Activated CD4-positive, alpha-beta T cell treated with anti-CD3 and anti-CD28 coated beads, Interleukin-2, amount 50 U/mL, for 48 hours (primary cell): ENCODE measurements at regions not wholly inside any gene's neighbourhood (a gene's known extent, or its start where the extent isn't known, plus 50 kb on each side); places are given as distances from the start of the nearest gene placed in this dataset.

Experiments used
- DNase-seq, 2 experiments: peaks; one replicate each; pipeline ENCODE4 v3.0.0-alpha.2; 2020

DNA sequence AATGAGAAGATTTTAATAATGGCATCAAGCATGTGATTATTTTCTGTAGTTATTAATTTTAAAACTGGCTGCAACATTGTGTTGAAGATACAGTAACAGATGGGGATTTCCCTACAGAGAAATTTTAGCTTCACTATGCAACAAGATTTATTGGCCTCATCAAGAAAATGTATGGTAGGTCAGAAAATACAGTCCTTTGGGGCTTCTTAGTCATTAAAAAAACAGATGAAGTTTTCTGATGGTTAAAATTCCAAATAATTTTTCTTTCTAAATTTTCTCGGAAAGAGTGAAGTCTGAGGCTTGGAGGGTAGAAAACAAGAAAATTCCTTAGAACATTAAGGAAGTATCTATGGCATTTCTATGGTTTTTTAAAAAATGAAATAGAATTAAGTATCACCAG is 1790.8 kb upstream of the PCDH20 start:
- DNase-seq = no peak

DNA sequence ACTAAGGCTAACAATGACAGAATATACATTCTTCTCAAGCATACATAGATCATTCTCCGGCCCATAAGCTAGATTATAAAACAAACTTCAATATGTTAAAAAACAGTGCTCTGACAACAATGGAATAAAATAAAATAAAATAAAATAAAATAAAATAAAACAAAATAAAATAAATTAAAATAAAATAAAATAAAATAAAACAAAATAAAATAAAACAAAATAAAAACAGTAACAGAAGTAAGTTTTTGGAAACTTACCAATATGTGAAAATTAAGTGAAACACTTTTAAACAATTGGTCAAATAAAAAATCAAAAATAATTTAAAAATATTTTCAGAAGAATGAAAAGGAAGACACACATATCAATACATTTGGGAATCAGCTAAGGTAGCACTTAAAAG is 1785.8 kb upstream of the PCDH20 start:
- DNase-seq = no peak

DNA sequence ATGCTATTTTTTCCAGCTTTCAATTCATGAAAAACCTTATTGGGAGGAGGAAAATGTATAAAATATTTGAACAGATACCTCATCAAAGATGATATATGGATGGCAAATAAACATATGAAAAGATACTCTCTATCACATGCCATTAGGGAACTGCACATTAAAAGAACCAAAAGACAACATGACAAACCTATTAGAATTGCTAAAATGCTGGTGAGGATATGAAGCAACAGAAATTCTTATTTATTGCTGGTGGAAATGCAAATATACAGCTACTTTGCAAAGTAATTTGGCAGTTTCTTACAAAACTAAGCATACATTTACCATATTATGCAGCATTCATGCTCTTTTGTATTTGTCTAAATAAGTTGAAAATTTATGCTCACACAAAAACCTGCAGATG is 1783.9 kb upstream of the PCDH20 start:
- DNase-seq = no peak

DNA sequence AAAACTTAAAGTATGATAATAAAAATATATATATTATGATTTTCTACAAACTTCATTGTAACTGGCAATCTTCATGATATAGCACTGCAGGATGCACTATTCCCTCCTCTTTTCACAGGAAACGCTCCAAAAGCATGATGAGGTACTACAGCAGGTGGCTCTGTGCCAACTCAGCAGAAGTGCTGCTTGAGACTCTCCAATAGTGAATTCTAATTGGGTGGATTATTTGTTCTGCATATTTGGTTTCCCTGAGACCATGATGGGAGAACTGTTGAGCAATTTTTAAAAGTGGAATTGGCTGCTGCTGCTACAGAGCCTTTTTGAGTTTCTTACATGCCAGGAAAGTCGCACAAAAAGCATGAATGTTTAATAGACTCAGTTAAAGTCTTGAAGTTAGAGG is 1782.4 kb upstream of the PCDH20 start:
- no peak for DNase-seq

DNA sequence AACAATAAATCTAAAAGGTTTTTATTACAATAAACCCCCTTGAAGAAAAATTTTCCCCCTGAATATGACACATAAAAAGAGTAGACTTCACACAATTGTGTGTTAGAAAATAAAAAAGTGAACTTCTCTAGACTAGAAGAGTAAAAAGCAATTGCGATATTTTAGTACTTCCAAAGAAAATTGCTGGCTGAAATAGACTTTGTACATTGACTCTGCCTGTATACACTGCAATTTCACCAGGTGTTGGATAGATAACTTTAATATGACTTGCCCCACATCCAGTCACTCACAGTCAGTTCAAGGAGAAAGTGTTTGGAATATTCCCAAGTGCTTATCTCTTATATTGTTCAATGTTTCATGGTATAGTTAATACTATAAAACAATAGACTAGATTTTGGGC is 1780.1 kb upstream of the PCDH20 start:
- DNase-seq = no peak

DNA sequence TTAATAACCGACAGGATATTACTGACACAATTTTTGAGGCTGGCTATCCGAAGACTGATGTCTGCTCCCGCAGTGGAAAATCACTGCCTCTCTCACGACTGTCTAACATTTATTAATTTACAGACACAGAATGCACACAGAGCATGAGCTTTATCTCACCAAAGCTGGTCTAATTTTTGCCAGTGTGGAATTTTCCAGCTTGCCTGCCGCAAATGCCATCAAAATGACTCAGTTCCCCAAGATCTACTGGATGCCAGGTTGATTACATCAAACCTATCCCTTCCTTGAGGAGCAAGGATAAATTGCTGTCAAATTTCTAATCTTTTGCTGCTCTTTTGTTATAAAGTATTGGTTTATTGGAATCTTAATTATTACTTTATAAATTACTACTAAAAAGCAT is 1775.1 kb upstream of the PCDH20 start:
- no peak for DNase-seq

DNA sequence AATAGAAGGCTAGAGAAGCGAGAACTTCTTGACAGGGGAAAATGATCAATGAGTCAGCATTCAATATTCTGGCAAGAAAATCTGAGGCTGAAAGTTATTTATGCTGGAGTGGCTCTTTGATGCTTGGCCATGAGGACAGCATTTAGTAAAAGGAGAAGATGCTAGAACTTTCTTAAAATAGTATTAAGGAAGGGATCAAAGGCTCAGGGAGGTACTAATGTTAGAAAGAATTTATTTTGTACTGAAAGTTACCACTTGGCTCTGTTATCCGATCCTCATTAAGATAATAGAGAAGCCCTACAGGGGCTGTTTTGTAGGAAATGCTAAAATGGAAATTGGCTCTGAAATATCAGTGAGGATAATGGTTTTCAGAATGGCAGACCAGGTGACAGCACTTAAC is 1774.6 kb upstream of the PCDH20 start:
- no peak for DNase-seq

DNA sequence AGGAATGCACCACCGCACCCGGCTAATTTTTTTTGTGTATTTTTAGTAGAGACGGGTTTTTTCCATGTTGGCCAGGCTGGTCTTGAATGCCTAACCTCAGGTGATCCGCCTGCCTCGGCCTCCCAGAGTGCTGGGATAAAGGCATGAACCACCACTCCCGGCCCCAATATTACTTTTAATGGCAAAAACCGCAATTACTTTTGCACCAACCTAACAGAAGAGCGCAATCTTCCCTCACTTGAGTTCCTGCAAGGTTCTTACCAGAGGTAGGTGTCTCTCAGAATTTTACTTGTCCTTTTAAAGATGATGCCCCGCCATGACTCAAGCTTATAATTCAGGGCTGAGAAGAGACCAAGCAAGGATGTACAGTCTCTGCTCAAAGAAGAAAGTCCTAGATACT is 1774.1 kb upstream of the PCDH20 start:
- DNase-seq = no peak

DNA sequence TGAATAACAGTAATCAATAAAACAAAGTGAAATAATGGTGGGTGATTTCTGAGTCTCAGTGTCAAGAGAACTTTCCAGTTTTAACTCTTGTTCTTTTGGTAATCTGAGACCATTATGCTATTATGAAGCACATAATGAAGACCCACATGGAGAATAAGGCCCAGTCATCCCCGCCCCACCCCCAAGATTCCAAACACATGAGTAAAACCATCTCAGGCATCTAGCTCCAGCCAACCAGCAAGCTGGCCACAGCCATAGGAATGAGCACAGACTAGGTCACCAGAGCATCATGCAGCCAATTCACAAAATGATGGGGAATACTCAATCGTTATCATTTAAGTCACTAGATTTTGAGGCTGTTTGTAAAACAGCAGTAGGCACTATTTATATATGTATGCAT is 1769.0 kb upstream of the PCDH20 start:
- DNase-seq = no peak

DNA sequence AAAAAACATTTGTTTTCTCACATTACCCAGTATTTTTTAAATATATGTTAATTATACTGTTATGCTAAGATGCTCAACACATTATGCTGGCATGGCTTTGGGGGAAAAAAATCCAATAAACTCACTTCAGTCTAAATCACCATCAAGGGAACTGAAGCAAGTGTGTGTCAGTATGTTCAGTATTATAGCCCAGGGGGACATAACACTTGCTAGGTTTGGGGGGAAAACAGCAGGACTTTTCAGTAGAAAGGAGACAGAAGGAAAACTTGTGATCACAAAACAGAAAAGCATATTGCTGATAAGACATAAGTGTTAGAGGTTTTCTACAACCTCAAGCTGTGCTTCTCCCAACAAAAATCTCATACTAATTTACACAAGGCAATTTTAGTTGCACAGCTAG is 1759.9 kb upstream of the PCDH20 start:
- no peak for DNase-seq

DNA sequence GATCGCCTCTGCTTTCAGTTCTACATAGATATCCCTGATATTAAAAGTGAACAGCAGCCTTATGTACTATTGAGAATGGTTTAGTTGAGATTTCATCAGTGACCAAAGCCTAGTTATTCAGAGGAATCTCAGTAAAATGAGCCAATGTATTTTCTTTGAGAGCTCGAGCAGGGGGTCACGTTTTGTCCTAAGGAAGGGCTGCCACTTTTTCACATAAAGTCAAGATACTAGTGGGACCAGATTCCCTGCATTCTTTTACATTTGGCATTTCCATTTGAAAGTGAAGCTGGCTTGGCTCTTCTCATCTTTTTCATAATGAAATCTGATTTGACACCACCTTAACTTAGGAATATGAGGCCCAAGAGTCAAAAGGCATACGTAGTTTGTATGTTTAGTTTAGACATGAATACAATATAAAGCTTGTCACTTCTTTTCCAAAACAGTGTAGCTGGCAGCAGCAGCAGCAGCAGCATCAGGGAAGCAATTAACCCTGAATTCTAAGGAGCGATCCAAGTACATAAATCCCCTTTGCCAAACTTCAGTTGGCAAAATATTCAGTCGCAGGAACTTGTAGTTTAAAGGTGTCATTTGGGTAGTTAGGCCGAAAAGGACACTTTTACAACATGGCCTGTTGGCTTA is 1752.2 kb upstream of the PCDH20 start:
- DNase-seq = no peak

DNA sequence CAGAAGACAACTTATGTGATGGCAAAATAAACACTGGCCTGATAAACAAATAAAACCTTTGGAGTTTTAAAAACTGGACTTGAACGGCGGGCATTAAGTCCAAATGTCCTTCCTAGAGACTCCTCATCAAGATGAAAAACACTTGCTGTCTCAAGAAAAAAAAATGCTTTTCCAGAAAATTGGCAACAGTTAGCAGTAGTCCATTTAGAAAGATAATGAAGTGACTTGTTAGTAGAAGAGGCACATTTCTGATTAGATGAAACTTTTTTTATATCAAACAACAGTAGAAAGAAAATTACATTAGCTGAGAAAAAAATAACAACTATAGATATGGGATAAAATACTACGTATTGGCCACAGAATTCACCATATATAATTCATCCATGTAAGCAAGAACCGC is 1750.7 kb upstream of the PCDH20 start:
- DNase-seq = no peak

DNA sequence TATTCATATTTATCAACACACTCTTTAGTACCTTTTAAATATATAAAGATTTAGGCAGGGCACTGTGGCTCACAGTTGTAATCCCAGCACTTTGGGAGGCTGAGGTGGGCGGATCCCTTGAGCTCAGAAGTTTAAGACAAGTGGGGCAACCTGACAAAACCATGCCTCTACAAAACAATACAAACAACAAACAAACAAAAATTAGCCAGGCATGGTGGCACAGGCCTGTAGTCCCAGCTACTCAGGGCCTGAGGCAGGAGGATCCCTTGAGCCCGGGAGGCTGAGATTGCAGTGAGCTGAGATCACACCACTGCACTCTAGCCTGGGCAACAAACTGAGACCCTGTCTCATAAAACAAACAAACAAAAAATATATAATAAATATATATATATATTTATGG is 1748.3 kb upstream of the PCDH20 start:
- DNase-seq = no peak

DNA sequence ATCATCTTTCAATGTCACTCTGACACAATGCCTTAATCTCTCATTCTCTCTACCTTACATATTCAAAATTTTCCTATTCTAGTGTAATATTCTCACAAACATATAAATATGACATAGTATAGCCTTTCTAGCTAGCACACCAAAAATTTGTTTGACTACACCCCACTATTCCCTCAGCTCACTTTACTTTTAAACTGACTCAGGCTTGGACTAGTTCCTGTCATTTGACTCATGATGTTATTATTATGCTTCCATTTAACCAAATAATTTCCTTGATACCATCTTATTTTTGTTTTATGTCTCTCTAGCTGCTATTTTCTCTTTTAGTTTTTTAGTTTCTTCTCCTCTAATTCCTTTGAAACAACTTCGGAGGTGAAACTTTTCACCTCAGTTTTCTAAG is 1745.6 kb upstream of the PCDH20 start:
- DNase-seq = no peak

DNA sequence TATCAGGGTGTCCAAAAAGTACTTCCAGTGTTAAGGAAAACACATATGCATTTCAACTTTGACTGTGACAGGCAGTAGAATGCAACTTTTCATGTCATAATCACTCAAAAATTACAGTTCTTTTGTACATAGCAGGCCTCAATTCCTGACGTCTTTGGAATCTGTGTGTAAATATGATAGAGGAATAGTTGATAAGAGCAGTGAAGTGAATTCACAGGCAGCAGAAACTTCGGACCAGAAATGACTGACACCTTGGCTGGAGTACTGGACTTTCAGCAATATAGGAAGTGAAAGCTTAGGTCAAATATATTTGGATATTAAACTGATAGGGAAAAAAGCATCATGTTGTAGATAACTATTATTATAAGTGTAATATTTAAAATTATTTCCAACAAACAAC is 1741.2 kb upstream of the PCDH20 start:
- DNase-seq = no peak

DNA sequence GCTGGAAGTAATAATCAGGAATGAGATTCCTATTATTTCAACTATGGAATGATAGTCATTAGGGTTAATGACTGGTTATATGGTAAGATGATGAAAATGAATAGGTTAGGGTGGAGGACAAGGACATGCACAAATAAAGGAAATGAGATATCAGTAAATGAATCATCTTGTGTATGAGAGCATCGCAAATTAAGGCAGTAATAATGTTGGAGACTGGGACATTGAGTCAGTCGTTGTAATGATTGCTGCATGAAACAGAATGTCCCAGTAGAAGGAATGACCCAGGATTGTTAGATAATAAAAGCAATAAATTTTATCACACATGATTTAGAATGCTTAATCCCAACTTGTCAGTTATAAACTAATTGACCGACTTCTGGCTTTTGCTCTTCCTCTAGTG is 1733.7 kb upstream of the PCDH20 start:
- no peak for DNase-seq

DNA sequence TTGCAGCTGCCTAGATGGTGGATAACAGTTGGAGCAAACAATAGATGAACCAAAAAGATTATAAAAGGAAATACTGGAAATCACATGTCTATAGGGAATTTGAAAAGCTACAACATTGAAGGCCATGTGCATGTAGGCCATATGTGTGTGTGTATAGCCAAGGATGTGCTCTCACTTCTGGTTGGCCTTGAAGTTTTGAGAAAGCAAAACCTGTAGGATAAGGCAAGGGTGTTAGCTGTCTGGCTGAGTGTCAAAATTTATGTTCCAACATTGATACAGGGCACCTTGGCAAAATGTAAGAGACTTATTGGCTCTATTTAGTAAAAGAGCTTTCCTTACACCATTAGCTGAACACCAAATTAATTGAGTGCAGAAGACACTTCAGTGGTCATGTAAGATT is 1723.6 kb upstream of the PCDH20 start:
- no peak for DNase-seq

DNA sequence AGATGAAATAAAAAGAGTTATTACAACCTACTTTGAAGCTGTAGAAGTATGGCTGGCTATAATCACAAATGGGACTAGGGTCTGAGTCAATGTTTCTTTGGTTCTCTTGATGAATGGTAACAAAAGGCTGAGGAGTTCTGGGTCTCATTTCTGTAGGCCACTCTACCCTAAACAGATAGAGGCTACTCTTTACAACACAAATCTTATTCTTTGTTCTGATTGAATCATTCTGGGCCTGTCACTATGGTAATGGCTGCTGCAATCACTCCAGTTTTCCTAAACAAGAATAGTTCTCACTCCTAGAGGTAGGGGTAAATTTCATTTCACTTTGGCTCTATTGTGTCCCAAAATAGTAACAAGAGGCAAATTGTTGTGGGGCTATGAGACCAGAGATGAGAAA is 1714.3 kb upstream of the PCDH20 start:
- no peak for DNase-seq

DNA sequence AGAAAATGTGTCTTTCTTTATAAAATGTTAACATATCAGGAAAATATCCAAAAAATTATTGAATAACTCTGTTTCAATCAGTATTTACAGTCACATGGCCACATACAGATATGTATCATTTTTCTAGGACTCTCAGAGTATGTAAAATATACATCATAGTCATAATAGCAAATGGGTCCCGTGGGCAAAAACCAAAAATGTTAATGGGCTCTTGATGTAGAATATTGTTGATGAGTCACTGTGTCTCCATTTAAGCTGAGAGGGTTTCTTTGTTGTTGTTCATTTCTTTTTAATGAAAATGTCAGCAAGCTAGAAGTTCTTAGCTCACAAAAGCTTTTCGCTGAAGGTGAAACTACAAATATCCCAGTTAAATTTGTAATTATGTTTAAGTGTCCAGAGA is 1713.1 kb upstream of the PCDH20 start:
- no peak for DNase-seq

DNA sequence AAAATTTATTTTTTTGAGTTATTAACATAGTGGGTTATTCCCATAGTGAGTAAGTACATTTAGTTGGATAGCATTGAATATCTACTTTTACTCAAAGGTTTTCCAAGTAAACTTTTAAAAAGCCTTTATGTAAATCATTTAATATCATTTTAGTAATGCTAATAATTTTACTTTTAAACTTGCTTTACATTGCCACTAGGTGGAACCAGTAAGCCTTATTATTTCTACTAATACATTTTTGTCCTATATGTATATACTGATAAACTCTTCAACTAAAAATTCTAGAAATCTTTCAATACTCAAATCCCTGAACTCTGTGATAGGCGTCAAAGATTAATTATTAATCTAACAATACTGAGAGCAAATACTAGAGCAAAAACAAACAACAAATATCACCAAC is 1709.2 kb upstream of the PCDH20 start:
- no peak for DNase-seq

DNA sequence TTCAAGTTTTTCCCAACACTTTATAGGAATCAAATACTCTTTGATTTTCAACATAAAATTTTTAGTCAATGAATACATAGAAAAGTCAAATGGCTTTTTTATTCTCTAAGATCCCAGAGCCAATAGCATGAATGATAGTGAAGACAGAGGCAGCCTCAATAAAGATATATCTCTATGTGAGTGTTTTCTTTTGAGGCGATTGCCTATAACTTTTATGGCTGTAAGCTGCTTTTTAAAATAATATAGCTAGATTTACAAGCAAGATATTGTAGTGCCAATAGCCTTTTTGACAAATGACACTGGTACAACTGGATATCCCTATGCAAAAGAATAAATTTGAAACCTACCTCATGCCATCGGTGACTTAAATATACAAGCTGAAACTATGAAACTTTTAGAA is 1705.2 kb upstream of the PCDH20 start:
- no peak for DNase-seq

DNA sequence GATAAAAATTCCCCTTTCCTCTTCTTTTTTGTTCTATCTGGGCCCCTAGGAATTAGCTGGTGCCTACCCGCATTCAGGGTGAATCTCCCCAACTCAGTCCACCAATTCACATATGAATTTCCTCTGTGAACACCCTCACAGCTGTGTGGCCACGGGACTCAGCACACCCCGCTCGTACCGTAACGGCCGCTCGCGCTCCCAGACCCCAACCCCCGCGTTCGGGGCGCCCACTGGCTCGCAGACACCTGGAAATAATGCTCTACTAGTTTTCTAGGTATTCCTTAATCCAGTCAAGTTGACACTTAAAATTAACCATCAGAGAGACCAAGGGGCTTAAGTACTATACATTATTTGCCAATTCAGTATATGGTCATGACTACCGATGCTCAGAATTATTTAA is 1702.1 kb upstream of the PCDH20 start:
- DNase-seq = no peak

DNA sequence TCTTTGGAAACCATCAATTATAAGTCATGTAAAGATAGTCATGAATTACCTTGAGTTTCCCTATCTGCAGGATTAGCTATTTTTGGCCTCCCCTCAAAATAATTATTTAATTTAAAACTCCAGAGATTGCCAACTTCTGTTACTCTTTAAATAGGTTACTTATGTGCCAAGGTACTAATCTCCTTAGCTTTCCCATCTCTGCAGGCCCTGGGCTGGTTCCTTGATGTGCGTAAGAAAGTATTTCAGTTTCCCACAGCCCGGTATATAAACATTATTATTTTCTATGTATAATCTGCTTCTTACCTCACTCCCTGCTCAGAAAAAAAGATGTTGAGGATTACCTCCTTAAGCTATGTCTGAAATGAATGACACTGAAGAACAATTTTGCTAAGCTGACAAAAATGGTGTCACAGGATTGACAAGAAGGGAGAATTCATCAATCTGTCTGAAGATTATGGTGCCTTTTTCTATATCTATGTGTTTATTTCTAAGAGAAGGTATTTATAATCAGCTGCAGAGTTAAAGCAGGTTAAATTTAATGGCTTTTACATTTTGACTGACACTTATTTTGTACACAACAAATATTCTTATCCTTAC is 1697.2 kb upstream of the PCDH20 start:
- no peak for DNase-seq

DNA sequence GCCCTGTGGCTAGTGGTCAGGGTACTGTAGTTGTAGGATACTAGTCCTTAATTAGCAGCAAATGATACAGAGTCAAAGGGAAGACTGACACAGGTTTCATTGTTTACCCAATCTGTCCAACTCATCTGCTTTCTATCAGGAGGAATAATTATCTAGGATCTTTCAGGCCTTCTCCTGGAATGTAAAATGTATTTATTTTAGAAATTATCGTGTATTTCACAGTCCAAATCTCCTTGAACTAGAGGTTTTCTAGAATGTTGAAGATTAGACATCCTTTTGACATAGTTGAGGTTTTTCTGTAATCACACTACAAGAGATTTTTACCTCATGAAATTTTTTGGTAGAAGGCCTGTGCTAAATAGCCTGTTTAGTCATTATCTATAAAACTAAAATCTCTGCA is 1694.8 kb upstream of the PCDH20 start:
- no peak for DNase-seq

DNA sequence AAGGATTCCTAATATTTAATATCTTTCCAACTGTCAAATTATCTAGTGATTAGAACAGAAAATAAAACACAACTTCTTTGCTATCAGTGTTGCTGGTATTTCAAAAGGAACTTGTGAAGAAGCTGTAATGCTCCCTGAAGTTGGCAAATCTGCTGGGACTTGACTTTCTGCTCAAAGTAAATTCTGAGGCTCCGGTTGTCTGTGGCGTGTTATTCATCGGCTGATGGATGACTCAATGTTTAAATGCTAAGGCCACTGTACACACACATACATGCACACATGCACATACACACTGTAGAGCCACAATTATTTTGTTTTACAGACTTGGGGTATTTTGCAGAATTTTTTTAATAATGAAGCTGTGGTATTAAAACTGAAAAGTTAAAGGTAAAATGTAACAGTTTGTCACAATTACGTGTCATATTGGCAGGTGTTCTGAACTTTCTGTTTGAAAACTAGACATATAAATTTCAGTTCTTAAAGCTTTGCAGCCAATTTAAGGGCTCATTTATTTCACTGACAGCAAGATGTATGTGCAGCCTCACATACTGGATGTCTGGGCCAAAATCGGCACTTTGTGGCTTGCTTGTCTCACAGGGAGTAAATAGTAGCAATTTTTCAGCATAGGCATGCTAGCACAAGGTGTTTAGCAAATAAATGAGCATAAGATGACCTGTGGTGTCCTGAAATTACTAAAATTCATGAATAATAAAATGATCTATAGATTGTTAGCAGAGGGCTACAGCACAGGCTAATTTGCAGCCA is 1691.7 kb upstream of the PCDH20 start:
- no peak for DNase-seq
